Stimulated activated CD8-positive, alpha-beta memory T cell treated with anti-CD3 and anti-CD28 coated beads, Interleukin-15, amount 100 ng/mL, for 24 hours (primary cell): ENCODE measurements at regions not wholly inside any gene's neighbourhood (a gene's known extent, or its start where the extent isn't known, plus 50 kb on each side); places are given as distances from the start of the nearest gene placed in this dataset.
"Not testable (repeated sequence)": the region's sequence is repeated elsewhere in the genome, so short reads cannot be mapped to it uniquely, and the experiment has no call there.

Source experiments
- DNase-seq: peaks from one replicate; pipeline ENCODE4 v3.0.0-alpha.2; 2020; ENCODE audit warnings: low read depth

GRCh38 chr1:157252473-157252872, 114.3 kb upstream of the ETV3 start:
- DNase-seq, result no peak

GRCh38 chr1:157249739-157250138, 111.5 kb upstream of the ETV3 start:
- no peak for DNase-seq

- no peak for DNase-seq
Measured at GRCh38 chr1:157249326-157249725, 111.1 kb upstream of the ETV3 start.

DNA sequence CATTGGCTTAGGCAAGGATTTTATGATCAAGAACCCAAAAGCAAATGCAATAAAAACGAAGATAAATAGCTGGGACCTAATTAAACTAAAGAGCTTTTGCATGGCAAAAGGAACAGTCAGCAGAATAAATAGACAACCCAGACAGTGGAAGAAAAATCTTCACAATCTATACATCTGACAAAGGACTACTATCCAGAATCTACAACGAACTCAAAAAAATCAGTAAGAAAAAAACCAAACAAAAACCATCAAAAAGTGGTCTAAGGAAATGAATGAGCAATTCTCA, 109.5 kb upstream of the ETV3 start:
- DNase-seq, result not testable (repeated sequence)

- no peak for DNase-seq
Measured at GRCh38 chr1:157247005-157247763, 109.0 kb upstream of the ETV3 start.

DNA sequence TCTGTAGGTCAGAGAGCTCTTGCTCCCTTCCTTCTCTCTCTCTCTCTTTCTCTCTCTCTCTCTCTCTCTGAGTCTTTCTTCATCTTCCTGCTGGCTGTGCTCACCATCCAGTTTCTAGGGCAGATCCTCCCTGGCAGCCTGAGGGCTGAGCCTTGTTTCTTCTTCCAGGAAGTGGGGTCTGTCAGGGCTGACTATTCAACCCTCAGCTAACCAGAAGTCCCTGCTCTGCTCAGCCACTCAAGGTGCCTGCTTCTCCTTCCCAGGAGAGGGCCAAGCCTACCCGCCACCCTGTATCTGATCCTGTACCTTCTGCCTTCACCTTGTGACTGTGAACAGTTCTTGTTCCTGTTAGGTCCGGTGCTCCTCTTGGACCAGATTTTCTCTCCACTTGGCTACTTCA, 107.6 kb upstream of the ETV3 start:
- DNase-seq, result no peak

- DNase-seq, result no peak
Measured at GRCh38 chr1:157241185-157241538, 103.0 kb upstream of the ETV3 start.

DNA sequence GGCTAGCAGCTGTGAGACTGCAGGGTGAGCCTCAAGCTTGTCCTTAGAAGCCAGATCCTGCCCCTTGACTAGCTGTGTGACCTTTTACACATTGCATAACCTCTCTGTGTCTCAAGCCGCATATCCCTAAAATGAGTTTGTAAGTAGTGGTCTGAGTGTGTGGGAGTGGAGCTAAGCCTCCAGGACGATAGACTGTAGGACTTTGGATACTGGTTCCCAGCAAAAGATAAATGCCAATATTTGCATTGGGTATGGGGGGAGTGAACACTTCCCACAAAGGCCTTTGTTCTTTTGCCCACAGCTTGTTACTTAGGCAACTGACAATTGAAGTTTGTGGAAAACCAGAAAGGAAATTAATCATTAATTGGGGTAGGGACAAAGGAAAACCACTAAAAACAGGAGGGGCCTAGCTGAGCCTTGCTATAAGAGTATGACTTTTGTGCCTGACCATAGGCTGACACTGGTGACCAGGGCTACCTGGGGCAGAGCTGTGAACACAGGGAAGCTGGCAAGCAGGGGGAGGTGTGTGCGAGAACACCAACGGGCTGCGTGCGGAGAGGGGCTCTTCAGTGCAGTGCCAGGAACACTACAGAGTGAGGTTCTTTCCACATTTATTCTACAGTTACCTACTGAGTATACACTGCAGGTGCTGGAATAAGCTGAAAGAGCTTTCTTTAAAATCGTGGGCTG, 102.4 kb upstream of the ETV3 start:
- DNase-seq, result no peak

DNA sequence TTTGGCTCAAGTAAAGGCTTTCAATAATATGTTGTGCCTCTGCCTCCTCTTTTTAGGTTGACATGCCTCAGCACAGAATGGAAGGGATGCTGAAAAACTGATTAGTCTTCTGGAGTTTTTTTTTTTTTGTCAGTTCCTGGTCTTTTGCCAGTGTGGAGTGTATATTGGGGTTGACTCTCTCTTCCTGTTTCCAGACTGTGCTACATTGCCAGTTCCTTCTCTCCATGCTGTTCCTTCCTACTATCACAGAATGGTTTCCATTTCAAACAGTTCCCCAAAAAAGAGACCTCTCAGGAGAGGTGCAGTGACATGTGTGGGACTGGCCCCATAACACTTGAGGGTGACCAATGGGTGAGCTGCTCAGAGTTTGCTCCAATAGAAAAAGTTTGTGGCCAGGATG, 101.7 kb upstream of the ETV3 start:
- DNase-seq, result no peak

DNA sequence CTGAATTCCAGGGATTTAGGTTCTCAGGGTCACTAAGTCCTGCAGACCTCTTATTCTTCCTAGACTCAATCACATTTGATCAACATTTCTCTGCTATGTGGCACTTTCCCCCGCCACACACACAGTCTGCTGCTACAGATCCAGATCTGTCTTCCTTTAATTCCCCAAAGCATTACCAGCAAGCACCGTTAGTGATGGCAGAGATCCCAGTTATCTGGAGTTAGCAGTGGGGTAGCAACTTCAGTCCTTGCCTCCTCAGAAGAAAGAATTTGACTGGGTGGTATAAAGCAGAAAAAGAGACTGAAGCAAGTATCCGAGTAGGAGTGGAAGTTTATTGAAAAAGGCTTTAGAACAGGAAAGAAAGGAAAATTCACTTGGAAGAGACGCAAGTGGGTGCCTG, 100.4 kb upstream of the ETV3 start:
- no peak for DNase-seq

DNA sequence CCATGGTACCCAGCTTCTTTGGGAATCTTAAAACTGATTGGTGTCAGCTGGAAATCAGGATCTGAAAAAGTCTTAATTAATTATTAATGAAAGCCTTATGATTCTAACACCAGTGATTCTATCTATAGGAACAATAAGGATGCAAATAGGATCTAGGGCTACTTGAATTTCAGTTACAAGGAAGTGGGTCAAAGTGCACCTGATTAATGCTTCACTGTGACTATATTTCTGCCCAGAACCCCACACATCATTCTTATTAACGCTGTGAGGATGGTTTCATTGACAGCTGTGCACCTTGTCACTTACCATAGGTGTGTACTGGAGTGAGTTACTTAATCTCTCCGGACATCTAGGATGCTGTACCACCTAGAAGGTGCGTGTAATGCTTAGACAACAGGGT, 99.8 kb upstream of the ETV3 start:
- DNase-seq, result no peak

GRCh38 chr1:157237522-157237921, 99.3 kb upstream of the ETV3 start:
- DNase-seq, result no peak

GRCh38 chr1:157236072-157236471, 97.9 kb upstream of the ETV3 start:
- DNase-seq, result no peak

DNA sequence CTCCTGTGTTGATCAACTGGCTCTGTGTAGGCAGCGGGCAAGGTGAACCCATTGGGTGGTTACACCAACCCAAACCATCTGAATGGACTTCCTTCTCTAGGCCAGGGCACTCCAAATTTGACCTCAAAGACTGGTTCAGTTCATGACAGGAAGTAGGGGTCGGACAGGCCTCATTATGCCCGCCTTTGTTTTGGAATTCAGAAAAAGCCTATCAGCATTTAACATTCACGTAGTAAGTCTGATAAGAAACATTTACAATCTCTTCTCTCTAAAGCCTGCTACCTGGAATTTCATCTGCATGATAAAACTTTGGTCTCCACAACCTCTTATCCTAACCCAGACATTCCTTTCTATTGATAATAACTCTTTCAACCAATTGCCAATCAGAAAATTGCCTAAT, 97.1 kb upstream of the ETV3 start:
- DNase-seq, result no peak

DNA sequence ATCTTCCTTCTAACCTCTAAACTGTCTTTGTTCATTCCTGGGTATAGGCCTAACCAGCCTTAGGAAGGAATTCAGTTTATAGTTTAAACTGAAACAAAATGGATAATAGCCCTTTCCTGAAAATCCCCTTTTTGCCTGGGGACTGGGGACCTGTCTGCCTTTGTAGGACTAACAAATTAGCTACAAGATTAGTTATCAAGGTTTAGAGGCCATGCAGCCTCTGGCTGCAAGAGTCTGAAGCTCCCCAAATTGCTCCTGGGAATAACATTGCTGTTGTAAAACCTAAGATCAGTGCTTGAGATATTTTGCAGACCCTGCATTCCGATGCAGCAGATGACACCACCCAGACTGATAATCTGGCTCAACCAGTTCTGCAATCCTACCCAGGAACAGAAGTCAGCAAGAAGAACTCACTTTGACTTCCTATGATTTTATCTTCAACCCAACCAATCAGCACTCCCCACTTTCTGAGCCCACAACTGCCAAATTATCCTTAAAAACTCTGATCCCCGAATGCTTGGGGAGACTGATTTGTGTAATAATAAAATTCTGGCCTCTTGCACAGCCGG, 96.6 kb upstream of the ETV3 start:
- no peak for DNase-seq

GRCh38 chr1:157233131-157233530, 94.9 kb upstream of the ETV3 start:
- DNase-seq, result no peak

- no peak for DNase-seq
Measured at GRCh38 chr1:157231846-157232525, 93.8 kb upstream of the ETV3 start.

- no peak for DNase-seq
Measured at GRCh38 chr1:157230500-157230899, 92.3 kb upstream of the ETV3 start.

DNA sequence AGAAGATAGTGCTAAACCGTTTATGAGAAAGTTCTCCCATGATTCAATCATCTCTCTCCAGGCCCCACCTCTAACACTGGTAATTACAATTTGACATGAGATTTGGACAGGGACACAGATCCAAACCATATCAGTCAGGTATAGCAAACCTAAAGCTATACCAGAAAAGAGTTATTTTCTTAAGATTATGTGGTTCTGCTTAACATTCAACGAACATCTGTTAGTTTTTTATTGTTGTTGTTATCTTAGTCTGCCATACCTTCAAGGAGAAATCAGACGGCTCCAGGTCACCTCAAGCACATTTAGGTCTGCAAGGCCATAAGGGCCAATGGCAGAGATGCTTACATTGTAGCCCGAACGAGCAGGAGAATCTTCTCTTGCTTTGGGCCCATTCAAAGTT, 89.5 kb upstream of the ETV3 start:
- DNase-seq, result no peak

- no peak for DNase-seq
Measured at GRCh38 chr1:157226739-157227138, 88.5 kb upstream of the ETV3 start.

DNA sequence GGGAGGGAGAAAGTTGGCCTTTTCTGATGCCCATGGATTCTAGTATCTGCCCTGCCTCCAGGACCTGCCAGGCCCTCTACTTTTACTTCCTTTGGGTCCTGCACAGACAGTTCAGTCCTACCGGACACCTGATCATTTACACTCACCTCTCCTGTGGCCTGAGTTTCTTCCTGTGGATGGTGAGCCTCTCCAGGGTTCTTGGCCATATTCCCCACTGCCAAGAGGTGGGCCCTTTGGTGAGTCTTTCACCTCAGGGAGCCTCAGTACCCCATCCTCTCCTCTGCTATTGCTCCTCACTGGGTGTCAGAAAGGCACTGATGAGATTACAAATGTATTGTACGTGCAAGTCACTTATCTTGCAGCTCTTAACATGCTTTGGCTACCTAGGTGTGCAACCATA, 81.4 kb upstream of the ETV3 start:
- DNase-seq, result no peak

DNA sequence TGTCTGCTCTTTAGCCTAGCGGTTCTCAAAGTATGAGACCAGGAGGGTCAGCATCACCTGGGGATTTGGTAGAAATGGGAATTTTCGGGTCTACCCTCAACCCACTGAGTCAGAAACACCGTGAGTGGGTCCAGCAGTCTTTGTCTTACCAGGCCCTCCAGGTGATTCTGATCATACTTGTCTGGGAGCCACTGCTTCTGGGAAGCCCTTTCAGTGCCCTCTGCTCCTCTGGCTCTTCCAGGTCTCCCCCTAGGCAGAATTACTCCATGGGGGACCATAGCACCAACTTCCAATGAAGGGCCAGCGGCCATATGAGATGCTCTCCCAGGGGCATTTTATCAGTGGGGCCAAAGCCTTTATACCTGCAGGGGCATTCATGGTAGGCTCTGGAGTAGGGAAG, 81.0 kb upstream of the ETV3 start:
- no peak for DNase-seq

- no peak for DNase-seq
Measured at GRCh38 chr1:157218671-157219070, 80.5 kb upstream of the ETV3 start.
